HepG2 (cell line): ENCODE measurements at regions not wholly inside any gene's neighbourhood (a gene's known extent, or its start where the extent isn't known, plus 50 kb on each side); places are given as distances from the start of the nearest gene placed in this dataset.
A peak's percentile ranks its signal among the peaks of the same experiment; 100 is the strongest.

Experiments used
- GATAD1 ChIP-seq: IDR thresholded peaks from 2 replicates; pipeline ENCODE4 v1.6.1; 2016; ENCODE audit warnings: missing genetic modification reagents, missing compliant biosample characterization
- HIVEP1 ChIP-seq: sonication (generic); formaldehyde crosslinking; IDR thresholded peaks from 2 replicates; pipeline ENCODE4 v1.4.0; 2020; ENCODE audit warnings: mild to moderate bottlenecking, missing genetic modification reagents
- HOXD1 ChIP-seq: sonication (generic); formaldehyde crosslinking; IDR thresholded peaks from 2 replicates; pipeline ENCODE4 v1.5.0; 2020; ENCODE audit warnings: missing genetic modification reagents
- IRX3 ChIP-seq: sonication (generic); formaldehyde crosslinking; IDR thresholded peaks from 2 replicates; pipeline ENCODE4 v1.8.1; 2023; ENCODE audit warnings: mild to moderate bottlenecking, low read depth, missing genetic modification reagents, borderline replicate concordance
- JDP2 ChIP-seq: sonication (generic); formaldehyde crosslinking; IDR thresholded peaks from 2 replicates; pipeline ENCODE4 v1.8.1; 2022; ENCODE audit warnings: missing genetic modification reagents, borderline replicate concordance
- KAT2B ChIP-seq: fragments of 150-350 bp; IDR thresholded peaks from 2 replicates; pipeline ENCODE4 v1.6.1; 2014; ENCODE audit warnings: low read depth, low read length, borderline replicate concordance
- LCORL ChIP-seq, 2 experiments: fragments of 450-650 bp in 1 of 2; sonication (generic) in 1 of 2; formaldehyde crosslinking in 1 of 2; IDR thresholded peaks; 2 replicates each; pipeline versions ENCODE4 v1.5.0 to v1.6.1; 2017 to 2020; ENCODE audit warnings: antibody characterized with exemption in 1 of 2, missing genetic modification reagents in 1 of 2
- NCOA5 ChIP-seq: sonication (generic); formaldehyde crosslinking; IDR thresholded peaks from 2 replicates; pipeline ENCODE4 v1.4.0; 2020; ENCODE audit warnings: missing genetic modification reagents
- PITX1 ChIP-seq: sonication (generic); formaldehyde crosslinking; IDR thresholded peaks from 2 replicates; pipeline ENCODE4 v1.5.1; 2020; ENCODE audit warnings: mild to moderate bottlenecking, missing genetic modification reagents
- PPARG ChIP-seq: conservative IDR thresholded peaks from 2 replicates; pipeline ENCODE4 v1.6.1; 2016; ENCODE audit warnings: missing biosample characterization, missing genetic modification reagents
- RAD51 ChIP-seq: fragments of 450-650 bp; IDR thresholded peaks from 2 replicates; pipeline ENCODE4 v1.6.1; 2016; ENCODE audit warnings: borderline replicate concordance
- RNF2 ChIP-seq: fragments of 450-650 bp; conservative IDR thresholded peaks from 2 replicates; pipeline ENCODE4 v1.6.1; 2016; ENCODE audit warnings: low read depth
- TBP ChIP-seq: sonication (generic); formaldehyde crosslinking; IDR thresholded peaks from 2 replicates; pipeline ENCODE4 v1.5.0; 2020; ENCODE audit warnings: missing genetic modification reagents
- TSC22D2 ChIP-seq: sonication (generic); formaldehyde crosslinking; IDR thresholded peaks from 2 replicates; pipeline ENCODE4 v1.5.1; 2020; ENCODE audit warnings: missing genetic modification reagents, mild to moderate bottlenecking, borderline replicate concordance
- XRCC5 ChIP-seq: fragments of 200-400 bp; formaldehyde crosslinking; optimal IDR thresholded peaks from 2 replicates; pipeline ENCODE3; 2017; ENCODE audit warnings: mild to moderate bottlenecking, low read length
- ZMAT3 ChIP-seq: sonication (generic); formaldehyde crosslinking; conservative IDR thresholded peaks from 2 replicates; pipeline ENCODE4 v1.7.0; 2021; ENCODE audit warnings: missing genetic modification reagents
- ZNF451 ChIP-seq: sonication (generic); formaldehyde crosslinking; IDR thresholded peaks from 2 replicates; pipeline ENCODE4 v1.5.0; 2020; ENCODE audit warnings: mild to moderate bottlenecking, missing genetic modification reagents
- ZNF577 ChIP-seq: sonication (generic); formaldehyde crosslinking; IDR thresholded peaks from 2 replicates; pipeline ENCODE4 v1.4.0; 2020; ENCODE audit warnings: mild to moderate bottlenecking, low read depth, missing genetic modification reagents, borderline replicate concordance
- ZNF644 ChIP-seq: IDR thresholded peaks from 2 replicates; pipeline ENCODE4 v1.6.1; 2016; ENCODE audit warnings: low read depth
- ZNF761 ChIP-seq: sonication (generic); formaldehyde crosslinking; conservative IDR thresholded peaks from 2 replicates; pipeline ENCODE4 v1.4.0; 2020; ENCODE audit warnings: mild to moderate bottlenecking, missing genetic modification reagents
- ZNF772 ChIP-seq: sonication (generic); formaldehyde crosslinking; IDR thresholded peaks from 2 replicates; pipeline ENCODE4 v1.5.0; 2020; ENCODE audit warnings: mild to moderate bottlenecking, missing genetic modification reagents
- ZNF777 ChIP-seq: sonication (generic); formaldehyde crosslinking; IDR thresholded peaks from 2 replicates; pipeline ENCODE4 v1.4.0; 2020; ENCODE audit warnings: missing genetic modification reagents
- ZNF839 ChIP-seq: sonication (generic); formaldehyde crosslinking; IDR thresholded peaks from 2 replicates; pipeline ENCODE4 v1.4.0; 2020; ENCODE audit warnings: missing genetic modification reagents, mild to moderate bottlenecking, borderline replicate concordance
- TF ChIP-seq, protein P1 (sequence below): sonication (generic); formaldehyde crosslinking; IDR thresholded peaks from 2 replicates; pipeline ENCODE4 v1.4.0; 2020; ENCODE audit warnings: missing genetic modification reagents
- TF ChIP-seq, protein P2 (sequence below): sonication (generic); formaldehyde crosslinking; IDR thresholded peaks from 2 replicates; pipeline ENCODE4; 2020; ENCODE audit warnings: missing genetic modification reagents, mild to moderate bottlenecking, borderline replicate concordance

DNA sequence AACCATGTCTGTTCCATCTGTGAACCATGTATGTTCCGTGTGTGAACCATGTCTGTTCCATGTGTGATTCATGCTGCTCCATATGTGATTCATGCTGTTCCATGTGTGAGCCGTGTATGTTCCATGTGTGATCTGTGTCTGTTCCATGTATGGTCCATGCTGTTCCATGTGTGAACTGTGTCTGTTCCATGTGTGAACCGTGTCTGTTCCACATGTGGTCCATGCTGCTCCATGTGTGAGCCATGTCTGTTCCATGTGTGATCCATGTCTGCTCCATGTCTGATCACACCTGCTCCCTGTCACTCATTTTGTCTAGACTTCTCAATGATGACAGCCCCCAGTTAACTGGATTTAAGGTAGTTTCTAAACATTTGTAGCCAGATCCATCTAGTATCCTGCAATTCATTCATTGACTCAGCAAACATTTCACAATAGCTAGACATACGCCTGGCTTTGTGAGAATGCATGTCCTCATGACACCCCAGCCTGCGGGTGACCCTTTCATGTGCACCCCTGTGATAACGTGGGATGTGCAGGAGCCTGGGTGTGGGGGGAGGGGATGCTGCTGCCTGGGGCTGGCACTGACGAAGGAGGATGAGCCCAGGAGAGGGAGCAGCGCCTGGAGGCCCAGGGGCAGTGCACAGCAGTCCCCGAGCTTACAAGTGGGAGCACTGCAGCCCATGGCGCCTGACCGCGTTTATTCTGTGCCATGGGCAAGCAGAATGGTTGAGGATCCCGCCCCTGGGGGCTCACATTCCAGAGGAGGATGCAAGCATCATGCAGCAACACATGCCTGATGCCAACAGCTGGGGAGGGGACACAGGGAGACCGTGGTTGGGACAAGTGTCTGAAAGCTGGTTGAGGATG is 74.1 kb upstream of the METTL9 start (continued):
- peak; percentile 93 for TF ChIP-seq ZNF644 (CRISPR knock-in tag)
- peak; percentile 44 for TF ChIP-seq RAD51
- TF ChIP-seq ZNF761 (CRISPR knock-in tag): peak; percentile 98
- TF ChIP-seq JDP2: peak; percentile 90; the same call in 1 of the 2 replicates
- TF ChIP-seq TBP (CRISPR knock-in tag): peak; percentile 97; the same call in 1 of the 2 replicates
- peak; percentile 98 for TF ChIP-seq HIVEP1 (CRISPR knock-in tag)
- TF ChIP-seq KAT2B: 0 out of 2 replicates have a peak, but pooled peaks have one; percentile 15
- peak; percentile 94 for TF ChIP-seq XRCC5
- TF ChIP-seq GATAD1 (CRISPR knock-in tag): peak; percentile 83
- 0 out of 2 replicates have a peak, but pooled peaks have one; percentile 65 for TF ChIP-seq ZNF577
- TF ChIP-seq RNF2: peak; percentile 79
- TF ChIP-seq TSC22D2 (CRISPR knock-in tag): peak; percentile 89; the same call in 1 of the 2 replicates
- peak; percentile 90 for TF ChIP-seq PPARG (CRISPR knock-in tag)
- TF ChIP-seq PITX1 (CRISPR knock-in tag): peak; percentile 96
- peak; percentile 79 for TF ChIP-seq ZNF777 (CRISPR knock-in tag)
- TF ChIP-seq HOXD1: peak; percentile 97
- TF ChIP-seq ZNF451 (CRISPR knock-in tag): peak; percentile 64
- 0 out of 2 replicates have a peak, but pooled peaks have one; percentile 17 for TF ChIP-seq NCOA5
- peak; percentile 83; the same call in 1 of the 2 replicates for TF ChIP-seq IRX3
- TF ChIP-seq ZMAT3 (CRISPR knock-in tag): peak; percentile 81; the same call in 1 of the 2 replicates
- peak; percentile 98 for TF ChIP-seq ZNF772 (CRISPR knock-in tag)
- TF ChIP-seq ZNF839 (CRISPR knock-in tag): peak; percentile 85; the same call in 1 of the 2 replicates
- TF ChIP-seq, protein P1, sequence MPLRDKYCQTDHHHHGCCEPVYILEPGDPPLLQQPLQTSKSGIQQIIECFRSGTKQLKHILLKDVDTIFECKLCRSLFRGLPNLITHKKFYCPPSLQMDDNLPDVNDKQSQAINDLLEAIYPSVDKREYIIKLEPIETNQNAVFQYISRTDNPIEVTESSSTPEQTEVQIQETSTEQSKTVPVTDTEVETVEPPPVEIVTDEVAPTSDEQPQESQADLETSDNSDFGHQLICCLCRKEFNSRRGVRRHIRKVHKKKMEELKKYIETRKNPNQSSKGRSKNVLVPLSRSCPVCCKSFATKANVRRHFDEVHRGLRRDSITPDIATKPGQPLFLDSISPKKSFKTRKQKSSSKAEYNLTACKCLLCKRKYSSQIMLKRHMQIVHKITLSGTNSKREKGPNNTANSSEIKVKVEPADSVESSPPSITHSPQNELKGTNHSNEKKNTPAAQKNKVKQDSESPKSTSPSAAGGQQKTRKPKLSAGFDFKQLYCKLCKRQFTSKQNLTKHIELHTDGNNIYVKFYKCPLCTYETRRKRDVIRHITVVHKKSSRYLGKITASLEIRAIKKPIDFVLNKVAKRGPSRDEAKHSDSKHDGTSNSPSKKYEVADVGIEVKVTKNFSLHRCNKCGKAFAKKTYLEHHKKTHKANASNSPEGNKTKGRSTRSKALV (CRISPR knock-in tag): peak; percentile 92
- TF ChIP-seq, protein P2, sequence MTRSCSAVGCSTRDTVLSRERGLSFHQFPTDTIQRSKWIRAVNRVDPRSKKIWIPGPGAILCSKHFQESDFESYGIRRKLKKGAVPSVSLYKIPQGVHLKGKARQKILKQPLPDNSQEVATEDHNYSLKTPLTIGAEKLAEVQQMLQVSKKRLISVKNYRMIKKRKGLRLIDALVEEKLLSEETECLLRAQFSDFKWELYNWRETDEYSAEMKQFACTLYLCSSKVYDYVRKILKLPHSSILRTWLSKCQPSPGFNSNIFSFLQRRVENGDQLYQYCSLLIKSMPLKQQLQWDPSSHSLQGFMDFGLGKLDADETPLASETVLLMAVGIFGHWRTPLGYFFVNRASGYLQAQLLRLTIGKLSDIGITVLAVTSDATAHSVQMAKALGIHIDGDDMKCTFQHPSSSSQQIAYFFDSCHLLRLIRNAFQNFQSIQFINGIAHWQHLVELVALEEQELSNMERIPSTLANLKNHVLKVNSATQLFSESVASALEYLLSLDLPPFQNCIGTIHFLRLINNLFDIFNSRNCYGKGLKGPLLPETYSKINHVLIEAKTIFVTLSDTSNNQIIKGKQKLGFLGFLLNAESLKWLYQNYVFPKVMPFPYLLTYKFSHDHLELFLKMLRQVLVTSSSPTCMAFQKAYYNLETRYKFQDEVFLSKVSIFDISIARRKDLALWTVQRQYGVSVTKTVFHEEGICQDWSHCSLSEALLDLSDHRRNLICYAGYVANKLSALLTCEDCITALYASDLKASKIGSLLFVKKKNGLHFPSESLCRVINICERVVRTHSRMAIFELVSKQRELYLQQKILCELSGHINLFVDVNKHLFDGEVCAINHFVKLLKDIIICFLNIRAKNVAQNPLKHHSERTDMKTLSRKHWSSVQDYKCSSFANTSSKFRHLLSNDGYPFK (CRISPR knock-in tag): peak; percentile 91; the same call in 1 of the 2 replicates
- TF ChIP-seq LCORL (IDR thresholded peaks at IDR 0.05): peak; percentile 70
- TF ChIP-seq LCORL (CRISPR knock-in tag; IDR thresholded peaks at IDR 0.05): peak; percentile 99
